IMR-90 (cell line): ENCODE measurements at regions not wholly inside any gene's neighbourhood (a gene's known extent, or its start where the extent isn't known, plus 50 kb on each side); places are given as distances from the start of the nearest gene placed in this dataset.

Experiments used
- ATAC-seq: fragments of 200-7000 bp; cut with Tn5 transposase; 2 replicates; pipeline ENCODE4 v1.9.1; 2020; ENCODE audit warnings: low read depth, mild to moderate bottlenecking, moderate library complexity
- BruUV-seq: library from RNA; stranded (reverse); fragments of 400-500 nt; replicated peaks from 2 replicates; lab custom pipeline; 2021; lab: Mats Ljungman, UMichigan
- CTCF ChIA-PET: fragments of 300-600 bp; formaldehyde crosslinking; extraction: SDS; loops from one replicate; lab custom pipeline; 2021; ENCODE audit warnings: antibody characterized with exemption; lab: Yijun Ruan, JAX
- POLR2A ChIA-PET: fragments of 300-600 bp; sonication (Branson Sonifier 250); formaldehyde crosslinking; loops from one replicate; lab custom pipeline; 2022; ENCODE audit warnings: antibody characterized with exemption; ENCODE audit not compliant: unreplicated experiment; lab: Charles Lee
- DNase-seq: peaks from one replicate; pipeline ENCODE4 v3.0.0; 2013
- H2AFZ ChIP-seq: replicated peaks from 2 replicates; pipeline ENCODE3; 2013; ENCODE audit warnings: low read length, mild to moderate bottlenecking; ENCODE audit not compliant: poor library complexity
- H2AK5ac ChIP-seq: 2 replicates; pipeline ENCODE4 v1.6.1; 2013; ENCODE audit warnings: low read depth, low read length, inconsistent platforms
- H2AK9ac ChIP-seq: replicated peaks from 2 replicates; pipeline ENCODE3; 2013; ENCODE audit warnings: mild to moderate bottlenecking, low read depth, low read length, moderate library complexity; ENCODE audit not compliant: poor library complexity
- H2BK120ac ChIP-seq: 2 replicates; pipeline ENCODE4 v1.6.1; 2013; ENCODE audit warnings: low read depth, low read length, inconsistent platforms
- H2BK15ac ChIP-seq: 3 replicates; pipeline ENCODE4 v1.6.1; 2013; ENCODE audit warnings: low read depth, low read length, inconsistent platforms
- H2BK20ac ChIP-seq: 2 replicates; pipeline ENCODE4 v1.6.1; 2013; ENCODE audit warnings: low read depth, mild to moderate bottlenecking, inconsistent platforms, low read length, moderate library complexity
- H2BK5ac ChIP-seq: 2 replicates; pipeline ENCODE4 v1.6.1; 2013; ENCODE audit warnings: mild to moderate bottlenecking, low read depth, low read length, inconsistent platforms; ENCODE audit not compliant: poor library complexity, severe bottlenecking
- H3K14ac ChIP-seq: replicated peaks from 2 replicates; pipeline ENCODE4 v1.6.1; 2013; ENCODE audit warnings: low read depth, low read length, inconsistent platforms
- H3K18ac ChIP-seq: 2 replicates; pipeline ENCODE4 v1.6.1; 2013; ENCODE audit warnings: low read depth, low read length, control low read depth
- H3K23ac ChIP-seq: 2 replicates; pipeline ENCODE4 v1.6.1; 2013; ENCODE audit warnings: low read depth, low read length, inconsistent platforms
- H3K27ac ChIP-seq: 2 replicates; pipeline ENCODE4 v1.5.1; 2013; ENCODE audit warnings: mild to moderate bottlenecking, control low read depth, low read length; ENCODE audit not compliant: insufficient read depth
- H3K27me3 ChIP-seq: 2 replicates; pipeline ENCODE4 v1.6.1; 2013; ENCODE audit warnings: low read length; ENCODE audit not compliant: control insufficient read depth, insufficient read depth
- H3K36me3 ChIP-seq: 2 replicates; pipeline ENCODE4 v1.6.1; 2013; ENCODE audit warnings: low read length, mixed read lengths; ENCODE audit not compliant: control insufficient read depth, insufficient read depth
- H3K4ac ChIP-seq: 2 replicates; pipeline ENCODE4 v1.6.1; 2013; ENCODE audit warnings: low read depth, low read length, inconsistent platforms
- H3K4me1 ChIP-seq: 2 replicates; pipeline ENCODE4 v1.6.1; 2013; ENCODE audit warnings: low read length, mixed read lengths; ENCODE audit not compliant: control insufficient read depth, insufficient read depth
- H3K4me2 ChIP-seq: 2 replicates; pipeline ENCODE4 v1.6.1; 2013; ENCODE audit warnings: low read depth, mild to moderate bottlenecking, control low read depth, low read length, moderate library complexity
- H3K4me3 ChIP-seq: 2 replicates; pipeline ENCODE4 v1.5.1; 2013; ENCODE audit warnings: low read depth, mild to moderate bottlenecking, control low read depth, low read length, moderate library complexity; ENCODE audit not compliant: insufficient read depth
- H3K56ac ChIP-seq: 2 replicates; pipeline ENCODE4 v1.6.1; 2013; ENCODE audit warnings: low read length, inconsistent platforms; ENCODE audit not compliant: insufficient read depth; ENCODE audit errors: extremely low read depth
- H3K79me1 ChIP-seq, 2 experiments: 2 replicates each; pipeline ENCODE4 v1.6.1; 2013; ENCODE audit warnings: low read length in 2 of 2, inconsistent platforms in 1 of 2, low read depth in 1 of 2
- H3K9ac ChIP-seq: 2 replicates; pipeline ENCODE4 v1.6.1; 2013; ENCODE audit warnings: low read depth, low read length, control low read depth
- H3K9me1 ChIP-seq: 2 replicates; pipeline ENCODE4 v1.6.1; 2013; ENCODE audit warnings: low read length, inconsistent platforms; ENCODE audit not compliant: insufficient read depth
- H3K9me3 ChIP-seq: 2 replicates; pipeline ENCODE4 v1.6.1; 2013; ENCODE audit warnings: low read length; ENCODE audit not compliant: control insufficient read depth, insufficient read depth
- H4K20me1 ChIP-seq: 2 replicates; pipeline ENCODE4 v1.6.1; 2013; ENCODE audit warnings: low read length, inconsistent platforms; ENCODE audit not compliant: insufficient read depth
- H4K5ac ChIP-seq: 2 replicates; pipeline ENCODE4 v1.6.1; 2013; ENCODE audit warnings: mild to moderate bottlenecking, low read depth, low read length, control low read depth
- H4K8ac ChIP-seq, 2 experiments: 2 replicates each; pipeline ENCODE4 v1.6.1; 2013; ENCODE audit warnings: low read depth in 2 of 2, low read length in 2 of 2, control low read depth in 1 of 2, inconsistent platforms in 1 of 2
- H4K91ac ChIP-seq: 2 replicates; pipeline ENCODE4 v1.6.1; 2013; ENCODE audit warnings: low read depth, low read length, inconsistent platforms; ENCODE audit not compliant: insufficient read depth
- CEBPB ChIP-seq: IDR thresholded peaks from 2 replicates; pipeline ENCODE4 v1.6.1; 2012; ENCODE audit warnings: low read depth, low read length, improper control_type of control experiment
- RCOR1 ChIP-seq: IDR thresholded peaks from 2 replicates; pipeline ENCODE4 v1.6.1; 2012; ENCODE audit warnings: mild to moderate bottlenecking, low read length, improper control_type of control experiment; ENCODE audit not compliant: insufficient replicate concordance
- WGBS, 2 experiments: methylation state at CpG; one replicate each; pipeline versions ENCODE4 v1.1.5 to v1.1.7; 2013; ENCODE audit warnings: missing lambda C conversion rate in 2 of 2; ENCODE audit not compliant: insufficient read length in 1 of 2; ENCODE audit errors: extremely low coverage in 2 of 2; 5-methylcytosine and 5-hydroxymethylcytosine counted together
- dilution Hi-C: fragments of 300-500 bp; cut with HindIII; formaldehyde crosslinking; loops from one replicate; pipeline ENCODE4 v1.14.3; 2018; ENCODE audit warnings: low sequenced_read_pairs; ENCODE audit not compliant: unreplicated experiment
- in situ Hi-C: fragments of 300-500 bp; cut with MboI; formaldehyde crosslinking; loops from 3 replicates; pipeline ENCODE4 v1.14.3; 2019; ENCODE audit warnings: low sequenced_read_pairs, inconsistent platforms, mixed read lengths
- intact Hi-C: fragments of 100-400 bp; cut with micrococcal nuclease; formaldehyde crosslinking; loops from 2 replicates; pipeline ENCODE4 v1.10.0; 2022
- TF ChIP-seq, protein P1 (sequence below): conservative IDR thresholded peaks from 2 replicates; pipeline ENCODE4 v1.5.1; 2012; ENCODE audit warnings: mild to moderate bottlenecking, low read depth, low read length, improper control_type of control experiment

DNA sequence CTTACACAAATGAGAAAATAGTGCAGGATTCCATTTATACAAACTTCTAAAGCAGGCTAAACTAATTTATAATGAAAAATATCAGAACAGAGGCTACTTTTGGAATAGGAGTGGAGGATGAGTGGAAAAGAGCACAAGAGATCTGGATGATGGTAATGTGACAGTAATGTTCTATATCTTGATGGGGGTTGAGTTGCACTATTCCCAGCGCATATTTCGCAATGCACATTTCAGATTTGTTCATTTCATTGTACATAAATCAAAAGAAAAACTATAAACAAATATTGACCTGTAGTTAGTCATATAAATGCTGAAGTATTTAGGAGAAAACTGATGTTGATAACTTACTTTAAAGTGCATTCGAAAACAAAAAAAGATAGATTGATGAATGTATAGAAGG, 177.0 kb upstream of the MAOA start:
- Histone ChIP-seq H3K36me3 (no peaks in the 10 kb centered on the region), H2BK5ac (no peak overlapping the region), H4K20me1 (no peaks in the 10 kb centered on the region), H2AFZ (no peak overlapping the region), H3K9ac (no peak overlapping the region), H3K27ac (no peak overlapping the region), H4K8ac (no peak overlapping the region), H3K4me3 (no peak overlapping the region), H3K79me1 (no peaks in the 10 kb centered on the region), H3K4me2 (no peak overlapping the region), H2BK120ac (no peak overlapping the region), H3K56ac (no peak overlapping the region), H3K27me3 (no peaks in the 10 kb centered on the region; the same call in 1 of the 2 replicates), H2BK15ac (no peak overlapping the region), H3K9me3 (no peaks in the 10 kb centered on the region), H3K9me1 (no peaks in the 10 kb centered on the region), H4K5ac (no peak overlapping the region), H3K14ac (no peak overlapping the region), H2BK20ac (no peak overlapping the region), H4K91ac (no peak overlapping the region), H3K23ac (no peak overlapping the region), H2AK5ac (no peak overlapping the region), H2AK9ac (no peak overlapping the region), H3K18ac (no peak overlapping the region), H3K4ac (no peak overlapping the region), H3K4me1 (no peaks in the 10 kb centered on the region)
- ATAC-seq (no peak), DNase-seq (no peak)
- in situ Hi-C loops = no loop called here
- no peak for TF ChIP-seq RCOR1
- peak; percentile 69 for TF ChIP-seq CEBPB
- TF ChIP-seq, protein P1, sequence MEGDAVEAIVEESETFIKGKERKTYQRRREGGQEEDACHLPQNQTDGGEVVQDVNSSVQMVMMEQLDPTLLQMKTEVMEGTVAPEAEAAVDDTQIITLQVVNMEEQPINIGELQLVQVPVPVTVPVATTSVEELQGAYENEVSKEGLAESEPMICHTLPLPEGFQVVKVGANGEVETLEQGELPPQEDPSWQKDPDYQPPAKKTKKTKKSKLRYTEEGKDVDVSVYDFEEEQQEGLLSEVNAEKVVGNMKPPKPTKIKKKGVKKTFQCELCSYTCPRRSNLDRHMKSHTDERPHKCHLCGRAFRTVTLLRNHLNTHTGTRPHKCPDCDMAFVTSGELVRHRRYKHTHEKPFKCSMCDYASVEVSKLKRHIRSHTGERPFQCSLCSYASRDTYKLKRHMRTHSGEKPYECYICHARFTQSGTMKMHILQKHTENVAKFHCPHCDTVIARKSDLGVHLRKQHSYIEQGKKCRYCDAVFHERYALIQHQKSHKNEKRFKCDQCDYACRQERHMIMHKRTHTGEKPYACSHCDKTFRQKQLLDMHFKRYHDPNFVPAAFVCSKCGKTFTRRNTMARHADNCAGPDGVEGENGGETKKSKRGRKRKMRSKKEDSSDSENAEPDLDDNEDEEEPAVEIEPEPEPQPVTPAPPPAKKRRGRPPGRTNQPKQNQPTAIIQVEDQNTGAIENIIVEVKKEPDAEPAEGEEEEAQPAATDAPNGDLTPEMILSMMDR = no peak
- CTCF ChIA-PET = no interaction called here
- intact Hi-C loops = no loop called here
- no TSS peak for BruUV-seq
- POLR2A ChIA-PET = no interaction called here
- dilution Hi-C loops = no loop called here
- WGBS, 2 experiments = no CpG with 5 or more reads among the region's 3 CpGs
